D721Med (cell line): ENCODE measurements at regions not wholly inside any gene's neighbourhood (a gene's known extent, or its start where the extent isn't known, plus 50 kb on each side); places are given as distances from the start of the nearest gene placed in this dataset.
"Not testable (repeated sequence)": the region's sequence is repeated elsewhere in the genome, so short reads cannot be mapped to it uniquely, and the experiment has no call there.

Experiments used
- DNase-seq: peaks from one replicate; pipeline ENCODE4 v3.0.0; 2011; ENCODE audit warnings: low spot score; ENCODE audit not compliant: insufficient read length
- FAIRE-seq: peaks from 2 replicates; lab custom pipeline; 2011; peaks lifted over from hg19 to GRCh38; lab: Jason Lieb, UNC

DNA sequence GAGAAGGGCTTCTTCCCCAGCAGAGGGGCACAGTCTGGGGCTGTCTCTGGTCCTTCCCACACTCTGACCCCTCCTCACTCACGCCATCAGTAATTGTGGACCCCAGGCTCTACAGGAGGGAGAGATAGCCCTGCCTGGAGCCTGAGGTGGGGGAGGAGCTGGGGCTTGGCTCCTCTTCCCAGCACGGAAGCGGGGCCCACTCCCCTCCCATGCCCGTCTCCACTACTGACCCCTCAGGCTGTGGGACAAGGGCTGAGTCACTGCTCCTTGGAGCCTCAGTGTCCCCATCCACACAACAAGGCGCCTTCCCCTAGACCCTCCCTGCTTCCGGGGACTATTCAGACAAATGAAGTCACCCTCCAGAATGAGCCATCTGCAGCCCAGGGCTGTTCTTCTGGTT, 133.1 kb downstream of the TNFRSF13B start:
- FAIRE-seq, DNase-seq: not testable (repeated sequence)

GRCh38 chr17:16838287-16838686, 133.6 kb downstream of the TNFRSF13B start:
- not testable (repeated sequence) for FAIRE-seq, DNase-seq

- not testable (repeated sequence) for FAIRE-seq, DNase-seq
Observed at GRCh38 chr17:16837468-16838266, 134.3 kb downstream of the TNFRSF13B start.

GRCh38 chr17:16836315-16836915, 135.5 kb downstream of the TNFRSF13B start:
- not testable (repeated sequence) for FAIRE-seq, DNase-seq

DNA sequence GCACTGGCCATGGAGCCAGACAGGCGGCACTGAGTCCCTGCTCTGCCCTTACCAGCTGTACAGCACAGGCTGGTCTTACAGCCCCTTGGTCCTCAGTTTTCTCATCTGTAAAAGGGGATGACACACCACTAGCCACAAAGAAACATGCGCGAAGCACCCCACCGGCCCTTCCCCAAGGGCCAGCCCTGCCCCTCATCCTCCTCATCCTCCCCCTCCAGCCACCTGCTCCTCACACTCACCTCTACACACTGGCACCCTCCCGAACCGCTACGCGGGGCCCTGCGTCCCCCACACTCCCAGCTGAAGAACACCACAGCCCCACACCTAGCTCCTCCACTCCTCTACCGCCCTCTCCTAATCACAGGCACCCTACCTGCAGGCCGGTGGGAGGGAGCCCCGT, 138.4 kb downstream of the TNFRSF13B start:
- not testable (repeated sequence) for DNase-seq, FAIRE-seq

- DNase-seq, FAIRE-seq: not testable (repeated sequence)
Observed at GRCh38 chr17:16832853-16833252, 139.1 kb downstream of the TNFRSF13B start.

DNA sequence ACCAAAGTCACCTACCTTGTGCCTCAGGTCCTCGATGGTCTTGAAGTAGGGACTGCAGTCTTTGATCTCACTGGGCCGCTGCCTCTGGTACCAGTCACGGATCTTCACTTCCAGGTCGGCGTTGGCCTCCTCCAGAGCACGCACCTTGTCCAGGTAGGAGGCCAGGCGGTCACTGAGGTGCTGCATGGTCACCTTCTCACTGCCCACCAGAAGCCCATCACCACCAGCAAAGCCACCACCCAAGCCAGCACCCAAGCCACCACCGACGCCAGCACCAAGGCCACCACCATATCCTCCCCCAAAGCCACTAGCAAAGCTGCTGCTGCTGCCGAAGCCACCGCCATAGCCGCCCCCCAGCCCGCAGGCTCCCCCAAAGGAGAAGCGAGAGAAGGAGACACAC, 139.7 kb downstream of the TNFRSF13B start:
- DNase-seq, FAIRE-seq: not testable (repeated sequence)

DNA sequence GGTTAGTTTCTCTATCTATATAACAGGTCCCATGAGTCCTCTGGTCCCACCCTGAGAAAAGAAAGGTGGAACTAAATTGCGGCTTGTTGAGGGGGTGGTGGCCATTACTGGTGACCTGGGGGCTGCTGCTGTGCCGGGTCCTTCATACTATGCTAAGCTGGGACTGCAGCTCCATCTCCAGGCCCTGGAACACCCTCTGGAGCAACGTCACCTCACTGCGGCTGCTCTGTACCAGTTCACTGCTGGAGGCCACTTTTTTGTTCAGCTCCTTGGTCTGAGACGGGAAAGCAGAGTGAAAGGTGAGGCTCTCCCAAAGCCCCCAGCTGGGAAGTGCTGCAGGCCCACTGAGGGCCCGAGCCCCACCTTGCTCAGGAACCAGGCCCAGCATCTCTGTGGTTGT, 140.7 kb downstream of the CCDC144A start:
- not testable (repeated sequence) for FAIRE-seq, DNase-seq

DNA sequence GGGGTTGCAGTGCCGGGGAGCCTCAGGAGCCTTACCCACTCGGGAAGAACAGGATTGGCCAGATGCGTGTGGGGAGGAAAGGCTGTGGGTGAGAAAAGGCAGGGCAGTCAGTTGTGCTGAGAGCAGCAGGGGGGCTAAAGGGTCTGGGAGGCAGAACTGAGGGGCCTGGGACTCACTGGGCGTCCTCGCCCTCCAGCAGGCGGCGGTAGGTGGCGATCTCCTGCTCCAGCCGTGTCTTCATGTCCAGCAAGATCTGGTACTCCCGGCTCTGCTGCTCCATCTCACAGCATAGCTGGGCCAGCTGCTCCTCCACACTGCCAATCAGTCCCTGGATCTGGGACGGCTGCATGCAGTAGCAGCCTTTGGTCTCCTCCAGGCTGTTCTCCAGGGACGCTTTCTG, 140.2 kb downstream of the CCDC144A start:
- not testable (repeated sequence) for DNase-seq, FAIRE-seq
